DND-41 (cell line): ENCODE measurements at regions not wholly inside any gene's neighbourhood (a gene's known extent, or its start where the extent isn't known, plus 50 kb on each side); places are given as distances from the start of the nearest gene placed in this dataset.

Experiments used
- ATAC-seq: fragments of 200-7000 bp; cut with Tn5 transposase; 3 replicates; pipeline ENCODE4 v1.9.1; 2021; ENCODE audit warnings: low read depth; ENCODE audit not compliant: insufficient read depth
- DNase-seq: peaks from one replicate; pipeline ENCODE4 v3.0.0-alpha.2; 2020
- H2AFZ ChIP-seq: 2 replicates; pipeline ENCODE4 v1.6.0; 2012; ENCODE audit warnings: low read depth, low read length
- H3K27ac ChIP-seq: 2 replicates; pipeline ENCODE4 v1.5.1; 2012; ENCODE audit warnings: low read length, inconsistent platforms
- H3K27me3 ChIP-seq: fragments of 200-600 bp; sonication (generic); 2 replicates; pipeline ENCODE4 v1.6.0; 2012; ENCODE audit warnings: low read length, mild to moderate bottlenecking, inconsistent platforms; ENCODE audit not compliant: insufficient read depth, poor library complexity
- H3K36me3 ChIP-seq: 2 replicates; pipeline ENCODE4 v1.5.1; 2012; ENCODE audit warnings: low read length, inconsistent platforms; ENCODE audit not compliant: insufficient read depth
- H3K4me1 ChIP-seq: 2 replicates; pipeline ENCODE4 v1.5.1; 2012; ENCODE audit warnings: mild to moderate bottlenecking, low read length; ENCODE audit not compliant: insufficient read depth
- H3K4me2 ChIP-seq: 2 replicates; pipeline ENCODE4 v1.6.0; 2012; ENCODE audit warnings: mild to moderate bottlenecking, moderate library complexity, low read length, inconsistent platforms; ENCODE audit not compliant: insufficient read depth
- H3K4me3 ChIP-seq, 2 experiments: fragments of 200-600 bp in 1 of 2; shearing (Covaris generic) in 1 of 2; 2 replicates each; pipeline ENCODE4 v1.5.1; 2012 to 2016; ENCODE audit warnings: inconsistent platforms in 2 of 2, low read length in 2 of 2, mild to moderate bottlenecking in 2 of 2, low read depth in 1 of 2, moderate library complexity in 1 of 2
- H3K79me2 ChIP-seq: 2 replicates; pipeline ENCODE4 v1.6.0; 2012; ENCODE audit warnings: low read length, inconsistent platforms; ENCODE audit not compliant: insufficient read depth
- H3K9ac ChIP-seq: 2 replicates; pipeline ENCODE4 v1.6.0; 2012; ENCODE audit warnings: low read depth, mild to moderate bottlenecking, inconsistent platforms, low read length, moderate library complexity
- H3K9me3 ChIP-seq: 2 replicates; pipeline ENCODE4 v1.5.1; 2012; ENCODE audit warnings: low read length, moderate library complexity, mild to moderate bottlenecking, inconsistent platforms; ENCODE audit not compliant: insufficient read depth, severe bottlenecking
- H4K20me1 ChIP-seq: 2 replicates; pipeline ENCODE4 v1.6.0; 2012; ENCODE audit warnings: low read length; ENCODE audit not compliant: insufficient read depth
- CTCF ChIP-seq: IDR thresholded peaks from 2 replicates; pipeline ENCODE4 v1.5.1; 2012; ENCODE audit warnings: borderline replicate concordance, low read length, moderate library complexity, mild to moderate bottlenecking; ENCODE audit not compliant: poor library complexity, severe bottlenecking; ENCODE audit errors: extremely low read depth
- EZH2 ChIP-seq: IDR thresholded peaks from 3 replicates; pipeline ENCODE4 v1.6.1; 2012; ENCODE audit warnings: borderline replicate concordance, low read depth, mild to moderate bottlenecking, moderate library complexity, low read length, inconsistent platforms; ENCODE audit not compliant: severe bottlenecking

DNA sequence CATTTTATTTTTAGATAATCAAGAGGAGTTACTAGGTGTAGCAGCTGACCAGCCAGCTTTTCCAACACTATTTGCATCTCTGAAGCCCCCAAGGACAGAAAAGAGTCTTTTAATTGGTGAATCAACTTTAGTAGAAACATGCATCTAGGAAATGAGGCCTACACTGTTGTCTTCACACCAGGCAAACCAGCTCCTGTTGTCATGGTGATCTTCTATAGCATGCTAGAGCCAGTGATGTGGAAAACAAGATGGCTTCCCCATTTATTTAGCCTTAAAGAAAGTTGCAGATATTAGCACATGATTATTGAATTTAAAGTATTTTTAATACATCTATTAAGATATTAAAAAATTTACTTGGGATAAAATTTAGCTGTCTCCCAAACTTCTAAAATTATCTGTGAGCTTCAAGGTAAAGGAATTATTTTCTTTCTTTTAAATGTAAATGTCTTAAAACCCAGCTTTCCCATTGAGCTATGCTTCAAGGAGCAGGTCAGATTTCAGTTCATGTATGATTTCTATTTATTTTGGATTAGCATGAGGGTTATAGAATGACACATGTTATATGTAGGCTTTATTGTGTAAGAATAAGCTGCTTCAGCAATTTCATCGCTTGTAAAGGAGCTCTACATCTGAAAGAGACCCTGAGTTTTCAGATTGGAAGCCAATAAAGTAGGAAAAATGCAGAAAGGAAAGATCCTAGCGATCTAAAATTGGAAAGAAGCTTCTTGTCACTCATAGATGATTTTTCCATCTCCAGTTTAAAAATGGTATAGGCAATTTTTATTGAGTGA, 564.9 kb upstream of the CITED2 start:
- Histone ChIP-seq H3K4me2 (no peak overlapping the region), H3K9ac (no peak overlapping the region), H3K36me3 (no peaks in the 10 kb centered on the region), H3K79me2 (no peaks in the 10 kb centered on the region), H3K4me3 (no peak overlapping the region), H3K9me3 (no peaks in the 10 kb centered on the region), H3K27me3 (no peaks in the 10 kb centered on the region), H4K20me1 (no peaks in the 10 kb centered on the region), H3K27ac (no peak overlapping the region), H2AFZ (no peak overlapping the region), H3K4me1 (no peaks in the 10 kb centered on the region)
- TF ChIP-seq EZH2 (no peak), CTCF (no peak)
- no peak for ATAC-seq
- no peak for DNase-seq

DNA sequence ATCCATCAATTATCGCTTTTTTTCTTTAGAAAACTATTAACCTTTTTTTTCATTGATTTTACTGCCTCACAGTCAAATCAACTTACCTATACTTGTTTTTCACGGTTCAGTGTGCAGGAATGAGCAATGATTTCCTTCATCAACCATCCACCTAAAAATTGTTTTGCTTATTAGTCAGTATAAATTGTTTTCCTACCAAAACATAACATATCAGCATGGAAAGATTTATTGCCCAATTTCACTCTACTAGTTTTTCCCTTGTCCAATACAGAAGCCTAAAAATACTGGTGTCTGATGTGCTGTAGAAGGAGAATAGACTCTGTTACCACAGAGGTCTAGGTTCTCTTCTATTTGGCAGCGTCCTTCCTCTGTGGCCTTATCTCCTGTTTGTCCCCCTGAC, 558.2 kb upstream of the CITED2 start:
- Histone ChIP-seq H3K27me3 (no peaks in the 10 kb centered on the region), H3K4me1 (no peaks in the 10 kb centered on the region), H3K4me2 (no peak overlapping the region), H2AFZ (no peak overlapping the region), H3K27ac (no peak overlapping the region), H3K9me3 (no peaks in the 10 kb centered on the region), H4K20me1 (no peaks in the 10 kb centered on the region), H3K79me2 (no peaks in the 10 kb centered on the region), H3K4me3 (no peak overlapping the region), H3K9ac (no peak overlapping the region), H3K36me3 (no peaks in the 10 kb centered on the region)
- DNase-seq: no peak
- TF ChIP-seq EZH2: no peak
- no peak for TF ChIP-seq CTCF
- no peak for ATAC-seq

DNA sequence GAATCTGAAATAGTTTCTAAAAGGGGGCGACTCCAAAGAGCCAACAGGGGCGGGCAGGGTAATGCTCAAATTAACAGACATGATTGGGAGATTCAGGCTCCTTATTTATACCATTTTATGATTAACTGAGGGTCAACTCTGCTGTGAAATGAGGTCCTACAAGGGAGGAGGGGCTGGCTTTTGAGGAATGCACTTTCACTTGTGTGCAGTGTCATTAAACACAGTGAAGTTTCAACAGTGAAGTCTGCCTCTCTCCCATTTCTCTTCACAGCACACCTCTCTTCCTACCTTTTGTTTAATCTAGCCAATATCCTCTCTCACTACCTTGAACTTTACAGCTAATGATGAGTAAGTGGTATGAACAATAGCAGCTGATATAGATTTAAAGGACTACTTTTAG, 557.3 kb upstream of the CITED2 start:
- H3K9me3 ChIP-seq: no peaks in the 10 kb centered on the region
- H3K4me2 ChIP-seq: no peak overlapping the region
- H4K20me1 ChIP-seq: no peaks in the 10 kb centered on the region
- ATAC-seq (no peak), DNase-seq (no peak)
- H2AFZ ChIP-seq: no peak overlapping the region
- H3K9ac ChIP-seq: no peak overlapping the region
- TF ChIP-seq EZH2: no peak
- TF ChIP-seq CTCF: no peak
- no peak overlapping the region for H3K4me3 ChIP-seq
- H3K4me1 ChIP-seq: no peaks in the 10 kb centered on the region
- no peaks in the 10 kb centered on the region for H3K36me3 ChIP-seq
- no peaks in the 10 kb centered on the region for H3K79me2 ChIP-seq
- no peaks in the 10 kb centered on the region for H3K27me3 ChIP-seq
- H3K27ac ChIP-seq: no peak overlapping the region
